IMR-90 (cell line): ENCODE measurements at regions not wholly inside any gene's neighbourhood (a gene's known extent, or its start where the extent isn't known, plus 50 kb on each side); places are given as distances from the start of the nearest gene placed in this dataset.
A peak's percentile ranks its signal among the peaks of the same experiment; 100 is the strongest.

Experiments
- ATAC-seq: fragments of 200-7000 bp; cut with Tn5 transposase; 2 replicates; pipeline ENCODE4 v1.9.1; 2020; ENCODE audit warnings: low read depth, mild to moderate bottlenecking, moderate library complexity
- BruUV-seq: library from RNA; stranded (reverse); fragments of 400-500 nt; replicated peaks from 2 replicates; lab custom pipeline; 2021; lab: Mats Ljungman, UMichigan
- CTCF ChIA-PET: fragments of 300-600 bp; formaldehyde crosslinking; extraction: SDS; loops from one replicate; lab custom pipeline; 2021; ENCODE audit warnings: antibody characterized with exemption; lab: Yijun Ruan, JAX
- POLR2A ChIA-PET: fragments of 300-600 bp; sonication (Branson Sonifier 250); formaldehyde crosslinking; loops from one replicate; lab custom pipeline; 2022; ENCODE audit warnings: antibody characterized with exemption; ENCODE audit not compliant: unreplicated experiment; lab: Charles Lee
- DNase-seq: peaks from one replicate; pipeline ENCODE4 v3.0.0; 2013
- H2AFZ ChIP-seq: replicated peaks from 2 replicates; pipeline ENCODE3; 2013; ENCODE audit warnings: low read length, mild to moderate bottlenecking; ENCODE audit not compliant: poor library complexity
- H2AK5ac ChIP-seq: 2 replicates; pipeline ENCODE4 v1.6.1; 2013; ENCODE audit warnings: low read depth, low read length, inconsistent platforms
- H2AK9ac ChIP-seq: replicated peaks from 2 replicates; pipeline ENCODE3; 2013; ENCODE audit warnings: mild to moderate bottlenecking, low read depth, low read length, moderate library complexity; ENCODE audit not compliant: poor library complexity
- H2BK120ac ChIP-seq: 2 replicates; pipeline ENCODE4 v1.6.1; 2013; ENCODE audit warnings: low read depth, low read length, inconsistent platforms
- H2BK15ac ChIP-seq: 3 replicates; pipeline ENCODE4 v1.6.1; 2013; ENCODE audit warnings: low read depth, low read length, inconsistent platforms
- H2BK20ac ChIP-seq: 2 replicates; pipeline ENCODE4 v1.6.1; 2013; ENCODE audit warnings: low read depth, mild to moderate bottlenecking, inconsistent platforms, low read length, moderate library complexity
- H2BK5ac ChIP-seq: 2 replicates; pipeline ENCODE4 v1.6.1; 2013; ENCODE audit warnings: mild to moderate bottlenecking, low read depth, low read length, inconsistent platforms; ENCODE audit not compliant: poor library complexity, severe bottlenecking
- H3K14ac ChIP-seq: replicated peaks from 2 replicates; pipeline ENCODE4 v1.6.1; 2013; ENCODE audit warnings: low read depth, low read length, inconsistent platforms
- H3K18ac ChIP-seq: 2 replicates; pipeline ENCODE4 v1.6.1; 2013; ENCODE audit warnings: low read depth, low read length, control low read depth
- H3K23ac ChIP-seq: 2 replicates; pipeline ENCODE4 v1.6.1; 2013; ENCODE audit warnings: low read depth, low read length, inconsistent platforms
- H3K27ac ChIP-seq: 2 replicates; pipeline ENCODE4 v1.5.1; 2013; ENCODE audit warnings: mild to moderate bottlenecking, control low read depth, low read length; ENCODE audit not compliant: insufficient read depth
- H3K27me3 ChIP-seq: 2 replicates; pipeline ENCODE4 v1.6.1; 2013; ENCODE audit warnings: low read length; ENCODE audit not compliant: control insufficient read depth, insufficient read depth
- H3K36me3 ChIP-seq: 2 replicates; pipeline ENCODE4 v1.6.1; 2013; ENCODE audit warnings: low read length, mixed read lengths; ENCODE audit not compliant: control insufficient read depth, insufficient read depth
- H3K4ac ChIP-seq: 2 replicates; pipeline ENCODE4 v1.6.1; 2013; ENCODE audit warnings: low read depth, low read length, inconsistent platforms
- H3K4me1 ChIP-seq: 2 replicates; pipeline ENCODE4 v1.6.1; 2013; ENCODE audit warnings: low read length, mixed read lengths; ENCODE audit not compliant: control insufficient read depth, insufficient read depth
- H3K4me2 ChIP-seq: 2 replicates; pipeline ENCODE4 v1.6.1; 2013; ENCODE audit warnings: low read depth, mild to moderate bottlenecking, control low read depth, low read length, moderate library complexity
- H3K4me3 ChIP-seq: 2 replicates; pipeline ENCODE4 v1.5.1; 2013; ENCODE audit warnings: low read depth, mild to moderate bottlenecking, control low read depth, low read length, moderate library complexity; ENCODE audit not compliant: insufficient read depth
- H3K56ac ChIP-seq: 2 replicates; pipeline ENCODE4 v1.6.1; 2013; ENCODE audit warnings: low read length, inconsistent platforms; ENCODE audit not compliant: insufficient read depth; ENCODE audit errors: extremely low read depth
- H3K79me1 ChIP-seq, 2 experiments: 2 replicates each; pipeline ENCODE4 v1.6.1; 2013; ENCODE audit warnings: low read length in 2 of 2, inconsistent platforms in 1 of 2, low read depth in 1 of 2
- H3K9ac ChIP-seq: 2 replicates; pipeline ENCODE4 v1.6.1; 2013; ENCODE audit warnings: low read depth, low read length, control low read depth
- H3K9me1 ChIP-seq: 2 replicates; pipeline ENCODE4 v1.6.1; 2013; ENCODE audit warnings: low read length, inconsistent platforms; ENCODE audit not compliant: insufficient read depth
- H3K9me3 ChIP-seq: 2 replicates; pipeline ENCODE4 v1.6.1; 2013; ENCODE audit warnings: low read length; ENCODE audit not compliant: control insufficient read depth, insufficient read depth
- H4K20me1 ChIP-seq: 2 replicates; pipeline ENCODE4 v1.6.1; 2013; ENCODE audit warnings: low read length, inconsistent platforms; ENCODE audit not compliant: insufficient read depth
- H4K5ac ChIP-seq: 2 replicates; pipeline ENCODE4 v1.6.1; 2013; ENCODE audit warnings: mild to moderate bottlenecking, low read depth, low read length, control low read depth
- H4K8ac ChIP-seq, 2 experiments: 2 replicates each; pipeline ENCODE4 v1.6.1; 2013; ENCODE audit warnings: low read depth in 2 of 2, low read length in 2 of 2, control low read depth in 1 of 2, inconsistent platforms in 1 of 2
- H4K91ac ChIP-seq: 2 replicates; pipeline ENCODE4 v1.6.1; 2013; ENCODE audit warnings: low read depth, low read length, inconsistent platforms; ENCODE audit not compliant: insufficient read depth
- CEBPB ChIP-seq: IDR thresholded peaks from 2 replicates; pipeline ENCODE4 v1.6.1; 2012; ENCODE audit warnings: low read depth, low read length, improper control_type of control experiment
- CTCF ChIP-seq: conservative IDR thresholded peaks from 2 replicates; pipeline ENCODE4 v1.5.1; 2012; ENCODE audit warnings: mild to moderate bottlenecking, low read depth, low read length, improper control_type of control experiment
- ELK1 ChIP-seq: fragments of 150-350 bp; IDR thresholded peaks from 2 replicates; pipeline ENCODE4 v1.6.1; 2016; ENCODE audit warnings: low read depth, mild to moderate bottlenecking, low read length, moderate library complexity, borderline replicate concordance
- MAFK ChIP-seq: IDR thresholded peaks from 2 replicates; pipeline ENCODE4 v1.6.1; 2012; ENCODE audit warnings: low read depth, low read length, improper control_type of control experiment
- USF2 ChIP-seq: fragments of 150-350 bp; IDR thresholded peaks from 2 replicates; pipeline ENCODE4 v1.6.1; 2017; ENCODE audit warnings: mild to moderate bottlenecking, antibody characterized with exemption, low read length, low read depth
- WGBS, 2 experiments: methylation state at CpG; one replicate each; pipeline versions ENCODE4 v1.1.5 to v1.1.7; 2013; ENCODE audit warnings: missing lambda C conversion rate in 2 of 2; ENCODE audit not compliant: insufficient read length in 1 of 2; ENCODE audit errors: extremely low coverage in 2 of 2; 5-methylcytosine and 5-hydroxymethylcytosine counted together
- dilution Hi-C: fragments of 300-500 bp; cut with HindIII; formaldehyde crosslinking; loops from one replicate; pipeline ENCODE4 v1.14.3; 2018; ENCODE audit warnings: low sequenced_read_pairs; ENCODE audit not compliant: unreplicated experiment
- in situ Hi-C: fragments of 300-500 bp; cut with MboI; formaldehyde crosslinking; loops from 3 replicates; pipeline ENCODE4 v1.14.3; 2019; ENCODE audit warnings: low sequenced_read_pairs, inconsistent platforms, mixed read lengths
- intact Hi-C: fragments of 100-400 bp; cut with micrococcal nuclease; formaldehyde crosslinking; loops from 2 replicates; pipeline ENCODE4 v1.10.0; 2022

GRCh38 chr12:5099136-5099535, 55.5 kb downstream of the KCNA5 start:
- Histone ChIP-seq H3K4me3 (no peak overlapping the region), H2AFZ (no peak overlapping the region), H2AK5ac (peak overlapping the region; percentile 69), H3K9ac (no peak overlapping the region), H3K27ac (no peak overlapping the region), H3K14ac (no peak overlapping the region), H3K9me3 (no peaks in the 10 kb centered on the region), H4K20me1 (no peaks in the 10 kb centered on the region), H4K8ac (no peak overlapping the region; a peak in 1 of 4 replicates), H4K5ac (no peak overlapping the region), H3K9me1 (peaks cover 27% of the 10 kb centered on the region), H3K56ac (no peak overlapping the region), H2BK20ac (peak overlapping the region; percentile 52; the same call in 1 of the 2 replicates), H3K4ac (peak overlapping the region; percentile 43), H3K23ac (no peak overlapping the region), H3K27me3 (no peaks in the 10 kb centered on the region), H2BK5ac (no peak overlapping the region), H2BK15ac (peak overlapping the region; percentile 78; the same call in 2 of the 3 replicates), H3K36me3 (no peaks in the 10 kb centered on the region), H3K18ac (peak overlapping the region; percentile 1; the same call in 1 of the 2 replicates), H4K91ac (peak overlapping the region; percentile 26; the same call in 1 of the 2 replicates), H2AK9ac (peak overlapping the region; percentile 5), H2BK120ac (peak overlapping the region; percentile 45; the same call in 1 of the 2 replicates), H3K4me1 (peaks cover 36% of the 10 kb centered on the region), H3K4me2 (no peak overlapping the region), H3K79me1 (no peaks in the 10 kb centered on the region)
- in situ Hi-C loops (no loop called here), dilution Hi-C loops (no loop called here), intact Hi-C loops (loop anchor here (5.0 kb wide), 1 partner anchor 68 kb away; no protein-coding TSS in a partner anchor)
- TF ChIP-seq CEBPB: no peak
- TF ChIP-seq ELK1: no peak
- no peak for TF ChIP-seq USF2
- TF ChIP-seq CTCF: no peak
- no peak for TF ChIP-seq MAFK
- DNase-seq: no peak
- ChIA-PET CTCF (no interaction called here), POLR2A (interaction anchor here (0.6 kb wide), 1 partner anchor 395 kb away, joined by 3 read pairs; no protein-coding TSS in a partner anchor)
- WGBS, 2 experiments: 97% methylated on average over 11 of the region's 13 CpGs; no CpG with 5 or more reads in 1 of the 2 experiments
- no peak for ATAC-seq
- no TSS peak for BruUV-seq
